Epithelial cell of prostate (primary cell): ENCODE measurements at regions not wholly inside any gene's neighbourhood (a gene's known extent, or its start where the extent isn't known, plus 50 kb on each side); places are given as distances from the start of the nearest gene placed in this dataset.
"Not testable (repeated sequence)": the region's sequence is repeated elsewhere in the genome, so short reads cannot be mapped to it uniquely, and the experiment has no call there.

Experiments used
- DNase-seq: peaks from one replicate; pipeline ENCODE4 v3.0.0-alpha.2; 2011; ENCODE audit warnings: low read depth, low spot score
- H3K27ac ChIP-seq: fragments of 450-650 bp; 2 replicates; pipeline ENCODE4 v1.5.1; 2017; ENCODE audit warnings: mild to moderate bottlenecking

- no peak overlapping the region for H3K27ac ChIP-seq
- DNase-seq, result no peak
Measured at GRCh38 chr2:8508766-8509165, 173.1 kb upstream of the ID2 start.

GRCh38 chr2:8509621-8510020 is 172.2 kb upstream of the ID2 start:
- DNase-seq, result no peak
- no peak overlapping the region for H3K27ac ChIP-seq

GRCh38 chr2:8510055-8510454 is 171.8 kb upstream of the ID2 start:
- DNase-seq, H3K27ac ChIP-seq: not testable (repeated sequence)

DNA sequence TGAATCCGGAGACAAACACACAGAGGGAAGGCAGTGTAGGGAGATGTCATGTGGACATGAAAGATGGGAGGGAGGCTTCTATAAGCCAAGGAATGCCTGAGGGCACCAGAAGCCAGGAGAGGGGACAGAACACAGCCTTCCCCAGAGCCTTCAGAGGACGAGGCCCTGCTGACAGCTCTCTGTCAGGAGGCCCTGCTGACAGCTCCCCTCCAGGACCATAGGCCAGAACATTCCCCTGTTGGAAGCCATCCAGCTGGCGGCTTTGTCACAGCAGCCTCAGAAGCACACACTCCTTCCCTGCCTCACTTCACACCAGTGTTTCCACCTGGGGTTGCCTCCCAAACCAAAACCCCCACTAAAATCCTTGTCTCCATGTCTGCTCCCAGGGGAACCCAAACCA is 171.3 kb upstream of the ID2 start:
- DNase-seq, result no peak
- H3K27ac ChIP-seq, result no peak overlapping the region

GRCh38 chr2:8511868-8512612 is 169.8 kb upstream of the ID2 start:
- no peak overlapping the region for H3K27ac ChIP-seq
- DNase-seq, result no peak

- DNase-seq, result no peak
- no peak overlapping the region for H3K27ac ChIP-seq
Measured at GRCh38 chr2:8513601-8514273, 168.1 kb upstream of the ID2 start.

GRCh38 chr2:8514274-8514662 is 167.6 kb upstream of the ID2 start:
- no peak overlapping the region for H3K27ac ChIP-seq
- DNase-seq, result no peak

- DNase-seq, result no peak
- no peak overlapping the region for H3K27ac ChIP-seq
Measured at GRCh38 chr2:8514796-8515758, 166.8 kb upstream of the ID2 start.

DNA sequence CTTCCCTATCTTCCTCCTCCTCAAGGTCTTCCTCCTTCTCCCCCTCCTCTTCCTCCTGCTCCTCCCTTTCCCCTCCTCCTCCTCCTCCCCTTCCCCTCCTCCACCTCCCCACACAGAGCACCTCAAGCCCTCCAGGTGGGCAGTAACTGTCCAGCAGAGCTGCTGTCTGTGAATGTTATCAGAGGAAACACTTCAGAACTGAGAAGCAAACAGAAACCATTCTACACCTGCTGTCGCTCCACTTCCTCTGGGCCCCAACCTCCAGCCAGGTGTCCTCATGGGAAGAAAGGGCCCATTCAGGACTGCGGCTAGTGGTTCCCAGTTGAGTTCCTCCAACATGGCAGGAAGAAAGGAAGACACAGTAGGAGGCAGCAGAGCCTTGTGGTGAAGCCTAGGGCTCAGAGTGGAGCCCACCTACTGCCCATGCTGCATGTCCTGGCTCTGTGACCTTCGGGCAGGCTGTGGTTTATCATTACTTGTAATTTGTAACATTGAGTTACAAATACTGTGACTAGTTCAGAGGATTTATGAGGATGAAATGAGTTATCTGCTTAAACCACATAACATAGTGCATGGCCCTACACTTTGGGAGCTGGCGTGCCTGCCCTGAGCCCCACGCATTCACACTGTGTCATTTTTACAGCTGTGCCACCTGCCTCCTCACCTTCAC is 165.9 kb upstream of the ID2 start:
- H3K27ac ChIP-seq, result no peak overlapping the region
- no peak for DNase-seq

- no peak overlapping the region for H3K27ac ChIP-seq
- no peak for DNase-seq
Measured at GRCh38 chr2:8517850-8518498, 163.9 kb upstream of the ID2 start.

DNA sequence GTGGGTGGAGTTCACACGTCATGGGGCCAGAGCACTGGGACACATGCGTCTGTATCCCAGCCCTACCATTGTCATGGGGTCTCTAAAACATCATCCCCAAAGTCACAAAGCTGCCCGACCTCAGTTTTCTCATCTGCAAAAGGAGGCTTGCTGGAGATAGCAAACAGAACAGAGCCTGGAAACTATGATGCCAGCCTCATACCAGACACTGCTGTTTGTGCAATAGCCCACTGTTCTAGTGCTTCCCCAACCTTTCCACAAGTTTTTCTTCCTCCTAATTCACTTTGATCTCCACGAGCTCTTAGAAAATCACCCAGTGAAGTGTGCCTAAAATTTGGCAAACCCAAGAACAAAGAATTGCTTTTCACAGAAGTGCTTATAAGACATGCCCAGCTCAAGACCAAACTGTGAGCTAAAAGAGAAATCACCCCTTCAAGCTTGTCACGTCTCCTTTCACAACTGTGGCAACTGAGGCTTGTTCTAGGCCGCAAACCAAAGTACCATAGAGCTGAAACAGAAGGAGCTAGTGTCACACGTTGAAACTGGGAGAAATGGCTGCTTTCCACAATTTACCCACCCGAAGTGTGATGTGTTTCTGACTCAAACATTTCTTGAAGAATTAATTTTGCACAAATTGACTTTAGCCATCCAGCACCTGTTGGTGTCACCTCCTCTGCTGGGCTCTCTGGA is 162.7 kb upstream of the ID2 start:
- DNase-seq, result no peak
- no peak overlapping the region for H3K27ac ChIP-seq

- no peak for DNase-seq
- H3K27ac ChIP-seq, result no peak overlapping the region
Measured at GRCh38 chr2:8520791-8521344, 161.0 kb upstream of the ID2 start.

DNA sequence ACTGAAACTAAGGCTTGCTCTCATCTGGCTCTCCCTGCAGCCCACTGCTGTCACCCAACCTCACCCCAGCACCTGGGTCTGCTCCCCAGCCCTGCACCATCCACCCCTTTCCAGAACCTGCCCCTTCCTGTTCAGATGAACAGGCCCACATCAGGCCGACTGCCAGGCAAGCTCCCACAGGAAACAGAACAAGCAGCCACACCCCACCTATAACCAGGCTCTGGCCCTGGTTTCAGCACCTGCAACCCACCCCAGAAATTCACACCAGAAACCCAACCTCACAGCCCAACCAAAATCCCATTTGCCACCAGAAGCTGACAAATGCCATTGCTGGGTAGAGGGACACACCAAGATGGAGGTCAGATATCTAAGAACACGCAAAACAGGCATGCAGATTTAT is 159.2 kb upstream of the ID2 start:
- DNase-seq, result no peak
- H3K27ac ChIP-seq, result no peak overlapping the region

GRCh38 chr2:8524388-8524787 is 157.5 kb upstream of the ID2 start:
- no peak overlapping the region for H3K27ac ChIP-seq
- no peak for DNase-seq

DNA sequence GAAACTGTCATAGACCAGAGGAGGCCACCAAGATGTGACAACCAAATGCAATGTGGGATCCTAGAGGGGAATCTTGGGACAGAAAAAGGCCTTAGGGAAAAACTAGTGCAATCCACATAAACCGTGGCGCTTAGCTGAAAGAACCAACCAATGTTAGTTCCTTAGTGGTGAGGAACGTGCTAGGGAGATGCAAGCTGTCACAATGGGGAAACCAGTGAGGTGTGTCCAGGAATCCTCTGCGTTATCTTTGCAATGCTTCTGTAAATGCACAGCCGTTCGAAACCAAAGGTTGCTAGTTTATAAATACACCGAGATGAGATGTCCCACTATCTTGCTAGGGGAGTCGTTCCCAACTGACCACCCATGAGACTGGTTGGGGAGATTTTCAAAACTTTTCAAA is 157.0 kb upstream of the ID2 start:
- DNase-seq, result no peak
- no peak overlapping the region for H3K27ac ChIP-seq

DNA sequence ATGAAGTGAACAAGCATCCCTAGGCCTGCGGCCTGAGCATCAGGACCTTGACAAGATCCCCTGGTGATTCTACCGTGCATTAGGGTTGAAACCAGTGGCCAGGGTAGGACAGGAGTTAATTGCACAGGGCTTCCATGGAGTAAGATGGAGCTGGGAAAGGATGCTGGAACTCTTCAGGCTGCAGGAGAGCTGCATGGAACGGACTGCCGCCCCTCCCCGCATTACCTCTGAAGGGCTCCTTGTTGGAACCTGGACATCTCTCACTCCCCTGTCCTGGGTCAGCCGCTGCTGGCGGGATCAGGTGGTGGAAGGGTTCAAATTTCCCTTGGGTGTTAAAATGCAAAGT is 156.6 kb upstream of the ID2 start:
- DNase-seq, result no peak
- H3K27ac ChIP-seq, result no peak overlapping the region

GRCh38 chr2:8525582-8526402 is 156.1 kb upstream of the ID2 start:
- peak; percentile 22 for DNase-seq
- H3K27ac ChIP-seq, result no peak overlapping the region

GRCh38 chr2:8526403-8526696 is 155.5 kb upstream of the ID2 start:
- no peak for DNase-seq
- H3K27ac ChIP-seq, result no peak overlapping the region

DNA sequence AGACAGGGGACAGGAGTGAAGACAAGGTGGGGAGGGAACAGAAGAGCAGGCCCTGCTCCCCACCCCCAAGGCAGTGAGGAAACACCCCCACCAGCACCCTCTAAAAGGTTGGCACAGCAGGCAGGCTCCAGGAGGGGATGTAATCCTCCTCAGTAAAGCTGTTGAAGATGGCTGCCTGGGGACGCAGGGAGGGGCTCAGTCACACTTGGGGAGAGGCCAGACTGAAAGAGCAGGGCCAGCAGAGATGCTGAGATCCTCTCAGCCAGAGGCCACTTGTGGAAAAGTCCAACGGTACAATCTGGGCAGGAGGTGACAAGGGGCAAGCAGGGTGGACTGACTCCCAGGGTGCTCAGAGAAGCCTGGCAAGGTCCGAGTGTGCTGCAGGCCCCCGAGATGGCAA is 154.8 kb upstream of the ID2 start:
- DNase-seq, result no peak
- no peak overlapping the region for H3K27ac ChIP-seq
